Heart left ventricle (tissue), 16 donors: ENCODE measurements at regions not wholly inside any gene's neighbourhood (a gene's known extent, or its start where the extent isn't known, plus 50 kb on each side); places are given as distances from the start of the nearest gene placed in this dataset.

ENCODE experiments used
- ATAC-seq, 4 donors: fragments of 200-7000 bp; cut with Tn5 transposase; one replicate each; pipeline ENCODE4 v1.9.1; 2020 to 2022; ENCODE audit warnings: moderate library complexity in 4 of 4, mild to moderate bottlenecking in 3 of 4, moderate number of reproducible peaks in 1 of 4
- DNase-seq, 5 donors: peaks; one replicate each; pipeline ENCODE4 v3.0.0-alpha.2; 2020
- H3K27ac ChIP-seq, 12 donors: fragments of 200-600 bp; sonication (generic) in 4 of 12; one replicate each; pipeline versions ENCODE4 v1.5.0 to v1.8.0; 2016 to 2022; ENCODE audit warnings: mild to moderate bottlenecking in 2 of 12
- H3K27me3 ChIP-seq, 9 donors: fragments of 200-600 bp; sonication (generic) in 2 of 9; one replicate each; pipeline versions ENCODE4 v1.5.1 to v1.8.0; 2016 to 2022; ENCODE audit warnings: mild to moderate bottlenecking in 3 of 9
- H3K36me3 ChIP-seq, 9 donors: fragments of 200-600 bp; sonication (generic) in 2 of 9; one replicate each; pipeline versions ENCODE4 v1.5.0 to v1.8.0; 2018 to 2022; ENCODE audit warnings: mild to moderate bottlenecking in 2 of 9
- H3K4me1 ChIP-seq, 12 donors: fragments of 200-600 bp; sonication (generic) in 4 of 12; one replicate each; pipeline versions ENCODE4 v1.5.0 to v1.8.0; 2016 to 2022; ENCODE audit warnings: mild to moderate bottlenecking in 3 of 12
- H3K4me3 ChIP-seq, 12 donors: fragments of 200-600 bp; sonication (generic) in 4 of 12; one replicate each; pipeline versions ENCODE4 v1.5.0 to v1.8.0; 2017 to 2022; ENCODE audit warnings: mild to moderate bottlenecking in 9 of 12, moderate library complexity in 4 of 12
- H3K9me3 ChIP-seq, 12 donors: fragments of 200-600 bp; sonication (generic) in 4 of 12; one replicate each; pipeline versions ENCODE4 v1.5.0 to v1.8.0; 2016 to 2022; ENCODE audit warnings: mild to moderate bottlenecking in 1 of 12
- CTCF ChIP-seq, 12 donors: fragments of 200-600 bp; sonication (generic) in 4 of 12; IDR thresholded peaks; one replicate each; pipeline versions ENCODE4 v1.5.0 to v1.8.0; 2018 to 2022; ENCODE audit warnings: antibody characterized with exemption in 12 of 12, mild to moderate bottlenecking in 5 of 12
- POLR2A ChIP-seq, 2 donors: fragments of 450-650 bp; IDR thresholded peaks; one replicate each; pipeline ENCODE4 v1.6.1; 2017; ENCODE audit warnings: antibody characterized with exemption in 2 of 2, mild to moderate bottlenecking in 2 of 2, moderate library complexity in 2 of 2
- WGBS, 4 donors: extraction: QIAGEN DNeasy Blood & Tissue Kit in 2 of 4; methylation state at CpG; one replicate each; pipeline versions ENCODE4 v1.1.5 to v1.1.7; 2013 to 2018; 5-methylcytosine and 5-hydroxymethylcytosine counted together
- intact Hi-C, 10 donors: fragments of 100-400 bp; cut with DNase I; formaldehyde crosslinking; loops; one replicate each; pipeline versions ENCODE4 v1.11.1 to v1.14.2; 2022
- donor health status: ischemic (EF 13 %, LVEDD 7.1; RV severe dilation, severe dysfunction).
- donor health status: healthy with polysubstance abuse.
- donor health status: DM: no; HTN: yes; CAD: no.
- donor health status: DM: no; HTN: no; CAD: no.
- donor health status: ischemic (EF 25% LVEDD 6.9; RV normal size, moderate dysfunction).
- donor health status: ischemic (EF 25% LVEDD 5.7; RV mildly dilated, moderate dysfunction).
- donor health status: healthy.
- donor health status: DM: yes; HTN: yes; CAD: no.
- donor health status: ischemic (EF 35%, LVEDD 5.7; RV mildly dilated, moderate dysfunction).
- donor health status: nonischemic (EF 11% LVEDD 7.7; RV severe dilation, severe dysfunction).
- donor health status: DM: yes; HTN: yes; CAD: no.
- donor health status: PGD.
- donor health status: ischemic (EF 29% LVEDD 5.4; RV normal size, mild dysfunction).
- donor health status: nonischemic (EF 23%, LVEDD 6.1; RV moderate dilation, normal function).

DNA sequence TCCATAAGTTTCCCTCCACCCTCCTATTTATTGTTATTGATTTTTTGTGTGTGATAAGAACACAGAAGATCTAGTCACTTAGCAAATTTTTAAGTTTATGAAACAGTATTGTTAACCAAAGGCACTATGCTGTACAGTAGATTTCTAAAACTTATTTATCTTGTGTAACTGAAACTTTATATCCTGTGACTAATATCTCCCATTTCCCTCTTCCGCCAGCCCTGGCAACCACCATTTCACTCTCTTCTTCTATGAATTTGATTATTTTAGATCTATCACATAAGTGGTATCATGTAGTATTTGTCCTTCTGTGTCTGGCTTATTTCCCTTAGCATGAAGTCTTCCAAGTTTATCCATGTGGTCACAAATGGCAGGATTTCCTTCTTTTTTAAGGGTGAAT lies 144.3 kb upstream of the INHBA start:
- intact Hi-C loops, result no loop called here
- DNase-seq (no peak), ATAC-seq (no peak)
- Histone ChIP-seq H3K27me3 (no peaks in the 10 kb centered on the region), H3K27ac (no peak overlapping the region), H3K4me3 (no peak overlapping the region), H3K36me3 (no peaks in the 10 kb centered on the region), H3K9me3 (peaks cover 0 to 14% (median 0%) of the 10 kb centered on the region in 12 donors), H3K4me1 (no peaks in the 10 kb centered on the region)
- WGBS, 4 donors, result 91 to 98% (median 94%) methylated on average over 1 of the region's 1 CpG
- TF ChIP-seq CTCF (IDR thresholded peaks at IDR 0.05), result no peak
- TF ChIP-seq POLR2A (IDR thresholded peaks at IDR 0.05), result no peak

DNA sequence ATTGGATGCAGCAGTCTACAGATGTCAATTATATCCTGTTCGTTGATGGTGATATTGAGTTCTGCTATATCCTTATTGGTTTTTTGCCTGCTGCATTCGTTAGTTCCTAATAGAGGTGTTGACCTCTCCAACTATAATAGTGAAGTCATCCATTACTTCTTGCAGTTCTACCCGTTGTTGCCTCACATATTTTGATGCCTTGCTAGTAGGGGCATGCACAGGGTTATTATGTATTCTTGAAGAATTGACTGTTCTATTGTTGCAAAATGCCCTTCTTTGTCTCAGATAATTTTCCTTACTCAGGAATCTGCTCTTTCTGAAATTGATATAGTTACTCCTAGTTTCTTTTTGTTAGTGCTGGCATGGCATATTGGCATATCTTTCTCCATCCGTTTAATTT lies 140.1 kb upstream of the INHBA start:
- no peaks in the 10 kb centered on the region for H3K4me1 ChIP-seq
- no peaks in the 10 kb centered on the region for H3K36me3 ChIP-seq
- WGBS, 4 donors, result 90 to 91% (median 90%) methylated on average over 4 of the region's 4 CpGs
- DNase-seq (no peak), ATAC-seq (no peak)
- intact Hi-C loops, result no loop called here
- no peaks in the 10 kb centered on the region for H3K27me3 ChIP-seq
- H3K27ac ChIP-seq, result no peak overlapping the region
- TF ChIP-seq CTCF (IDR thresholded peaks at IDR 0.05) (no peak), POLR2A (IDR thresholded peaks at IDR 0.05) (no peak)
- peaks cover 0 to 14% (median 0%) of the 10 kb centered on the region in 12 donors for H3K9me3 ChIP-seq
- no peak overlapping the region for H3K4me3 ChIP-seq

GRCh38 chr7:41837916-41838315 lies 135.0 kb upstream of the INHBA start:
- H3K9me3 ChIP-seq, result peaks cover 0 to 12% (median 0%) of the 10 kb centered on the region in 12 donors
- no peak for TF ChIP-seq CTCF (IDR thresholded peaks at IDR 0.05)
- no peak for TF ChIP-seq POLR2A (IDR thresholded peaks at IDR 0.05)
- DNase-seq, result no peak
- intact Hi-C loops, result no loop called here
- no peak overlapping the region for H3K27ac ChIP-seq
- no peaks in the 10 kb centered on the region for H3K27me3 ChIP-seq
- 92 to 97% (median 94%) methylated on average over 1 of the region's 1 CpG for WGBS, 4 donors
- ATAC-seq, result no peak
- no peaks in the 10 kb centered on the region for H3K36me3 ChIP-seq
- H3K4me3 ChIP-seq, result no peak overlapping the region
- H3K4me1 ChIP-seq, result peaks cover 0 to 11% (median 0%) of the 10 kb centered on the region in 12 donors

GRCh38 chr7:41835976-41836530 lies 133.2 kb upstream of the INHBA start:
- no peak for ATAC-seq
- TF ChIP-seq CTCF (IDR thresholded peaks at IDR 0.05) (no peak), POLR2A (IDR thresholded peaks at IDR 0.05) (no peak)
- Histone ChIP-seq H3K27me3 (no peaks in the 10 kb centered on the region), H3K27ac (peak overlapping the region in 6 of 12 donors; percentile 18 to 78 (median 67)), H3K9me3 (peaks cover 0 to 13% (median 2%) of the 10 kb centered on the region in 12 donors), H3K4me3 (no peak overlapping the region), H3K4me1 (peaks cover 0 to 11% (median 0%) of the 10 kb centered on the region in 12 donors), H3K36me3 (no peaks in the 10 kb centered on the region)
- DNase-seq, result no peak
- 77 to 82% (median 79%) methylated on average over 4 of the region's 4 CpGs for WGBS, 4 donors
- intact Hi-C loops, result no loop called here
